ENCODE measurements at regions not wholly inside any gene's neighbourhood (a gene's known extent, or its start where the extent isn't known, plus 50 kb on each side); places are given as distances from the start of the nearest gene placed in this dataset.

- POLR2A ChIA-PET: no interaction called here
- H3K27me3 Mint-ChIP-seq (ENCODE audit: low read depth): no peaks in the 10 kb centered on the region
- ATAC-seq (no peak), DNase-seq (ENCODE audit: low spot score) (no peak)
- H3K27ac Mint-ChIP-seq: no peak overlapping the region
- H3K4me1 Mint-ChIP-seq: no peaks in the 10 kb centered on the region
- TF ChIP-seq TCF7 (CRISPR knock-in tag; IDR thresholded peaks at IDR 0.05; ENCODE audit: low read depth) (no peak), SMAD4 (CRISPR knock-in tag; IDR thresholded peaks at IDR 0.05) (no peak), ATF6 (CRISPR knock-in tag; IDR thresholded peaks at IDR 0.05) (no peak), ZNF396 (CRISPR knock-in tag; IDR thresholded peaks at IDR 0.05; ENCODE audit: borderline replicate concordance) (no peak), CTCF (IDR thresholded peaks at IDR 0.05) (no peak), ZBTB21 (CRISPR knock-in tag; IDR thresholded peaks at IDR 0.05; ENCODE audit: borderline replicate concordance) (no peak), ZMAT4 (CRISPR knock-in tag; IDR thresholded peaks at IDR 0.05) (no peak), NR2C2 (CRISPR knock-in tag; IDR thresholded peaks at IDR 0.05) (no peak), GABPB1 (CRISPR knock-in tag; IDR thresholded peaks at IDR 0.05) (no peak), OVOL2 (CRISPR knock-in tag; IDR thresholded peaks at IDR 0.05; ENCODE audit: borderline replicate concordance) (no peak), TP53 (CRISPR knock-in tag; IDR thresholded peaks at IDR 0.05) (no peak), ZNF232 (CRISPR knock-in tag; IDR thresholded peaks at IDR 0.05) (no peak), ZNF423 (CRISPR knock-in tag; IDR thresholded peaks at IDR 0.05) (no peak), CDX4 (CRISPR knock-in tag; IDR thresholded peaks at IDR 0.05; ENCODE audit: borderline replicate concordance) (no peak), CREM (CRISPR knock-in tag; IDR thresholded peaks at IDR 0.05) (no peak), ZNF138 (CRISPR knock-in tag; conservative IDR thresholded peaks at IDR 0.05) (no peak), SP1 (CRISPR knock-in tag; conservative IDR thresholded peaks at IDR 0.05) (no peak), IRF1 (CRISPR knock-in tag; IDR thresholded peaks at IDR 0.05) (no peak), ZNF671 (CRISPR knock-in tag; IDR thresholded peaks at IDR 0.05) (no peak)
- CTCF ChIA-PET: no interaction called here
- H3K4me3 Mint-ChIP-seq: no peak overlapping the region
- peaks cover 21% of the 10 kb centered on the region for H3K9me3 Mint-ChIP-seq
- no peaks in the 10 kb centered on the region for H3K36me3 Mint-ChIP-seq
Measured at GRCh38 chr20:52830598-52830997, 141.6 kb upstream of the TSHZ2 start.

GRCh38 chr20:52829111-52829510 is 143.0 kb upstream of the TSHZ2 start:
- POLR2A ChIA-PET: no interaction called here
- no peaks in the 10 kb centered on the region for H3K4me1 Mint-ChIP-seq
- ATAC-seq: no peak

More at GRCh38 chr20:52829111-52829510, 143.0 kb upstream of the TSHZ2 start:
- no peak for TF ChIP-seq FOXJ3 (CRISPR knock-in tag; IDR thresholded peaks at IDR 0.05; ENCODE audit: borderline replicate concordance)
- no peak for TF ChIP-seq RELA (CRISPR knock-in tag; IDR thresholded peaks at IDR 0.05; ENCODE audit: borderline replicate concordance)
- TF ChIP-seq ZNF138 (CRISPR knock-in tag; conservative IDR thresholded peaks at IDR 0.05): no peak
- no peak for TF ChIP-seq HMGXB4 (CRISPR knock-in tag; IDR thresholded peaks at IDR 0.05)
- Mint-ChIP-seq H3K9me3 (peaks cover 21% of the 10 kb centered on the region), H3K27ac (no peak overlapping the region), H3K36me3 (no peaks in the 10 kb centered on the region), H3K27me3 (ENCODE audit: low read depth) (no peaks in the 10 kb centered on the region), H3K4me3 (no peak overlapping the region)
- CTCF ChIA-PET: no interaction called here
- DNase-seq (ENCODE audit: low spot score): no peak

Data from WTC11 (cell line).